Testis (tissue), 2 donors: ENCODE measurements at regions not wholly inside any gene's neighbourhood (a gene's known extent, or its start where the extent isn't known, plus 50 kb on each side); places are given as distances from the start of the nearest gene placed in this dataset.

Experiments used
- DNase-seq: peaks from one replicate; pipeline ENCODE4 v3.0.0-alpha.2; 2019
- H3K27ac ChIP-seq, 2 donors: fragments of 200-600 bp; sonication (generic); one replicate each; pipeline ENCODE4 v1.5.1; 2019
- H3K27me3 ChIP-seq: fragments of 200-600 bp; sonication (generic); one replicate; pipeline ENCODE4 v1.5.1; 2019
- H3K36me3 ChIP-seq: fragments of 200-600 bp; sonication (generic); one replicate; pipeline ENCODE4 v1.5.1; 2017; ENCODE audit warnings: low read depth; ENCODE audit errors: missing control alignments
- H3K4me1 ChIP-seq: fragments of 200-600 bp; sonication (generic); one replicate; pipeline ENCODE4 v1.5.1; 2019
- H3K4me3 ChIP-seq, 2 donors: fragments of 200-600 bp; sonication (generic); one replicate each; pipeline ENCODE4 v1.5.1; 2017 to 2019
- H3K9me3 ChIP-seq: fragments of 200-600 bp; sonication (generic); one replicate; pipeline ENCODE4 v1.5.1; 2017
- POLR2A ChIP-seq: fragments of 450-650 bp; IDR thresholded peaks from one replicate; pipeline ENCODE4 v1.6.1; 2017; ENCODE audit warnings: antibody characterized with exemption, mild to moderate bottlenecking, moderate library complexity
- WGBS, 2 donors: methylation state at CpG; one replicate each; pipeline ENCODE4 v1.1.5; 2018; 5-methylcytosine and 5-hydroxymethylcytosine counted together
- intact Hi-C: fragments of 100-400 bp; cut with DNase I; formaldehyde crosslinking; loops from one replicate; pipeline ENCODE4 v1.15.1; 2023; ENCODE audit warnings: low total_unique reads
- TF ChIP-seq, protein P1 (sequence below), 3 experiments: fragments of 450-650 bp in 2 of 3; fragments of 200-600 bp in 1 of 3; sonication (generic) in 1 of 3; IDR thresholded peaks; one replicate each; pipeline ENCODE4 v1.5.1; 2016 to 2019; ENCODE audit warnings: antibody characterized with exemption in 3 of 3, mild to moderate bottlenecking in 2 of 3, moderate library complexity in 1 of 3

- Histone ChIP-seq H3K27ac (no peak overlapping the region), H3K9me3 (no peaks in the 10 kb centered on the region), H3K4me3 (no peak overlapping the region), H3K27me3 (no peaks in the 10 kb centered on the region), H3K36me3 (no peaks in the 10 kb centered on the region), H3K4me1 (no peaks in the 10 kb centered on the region)
- WGBS, 2 donors = 69 to 82% methylated on average over 2 of the region's 2 CpGs
- TF ChIP-seq POLR2A = no peak
- TF ChIP-seq, protein P1, sequence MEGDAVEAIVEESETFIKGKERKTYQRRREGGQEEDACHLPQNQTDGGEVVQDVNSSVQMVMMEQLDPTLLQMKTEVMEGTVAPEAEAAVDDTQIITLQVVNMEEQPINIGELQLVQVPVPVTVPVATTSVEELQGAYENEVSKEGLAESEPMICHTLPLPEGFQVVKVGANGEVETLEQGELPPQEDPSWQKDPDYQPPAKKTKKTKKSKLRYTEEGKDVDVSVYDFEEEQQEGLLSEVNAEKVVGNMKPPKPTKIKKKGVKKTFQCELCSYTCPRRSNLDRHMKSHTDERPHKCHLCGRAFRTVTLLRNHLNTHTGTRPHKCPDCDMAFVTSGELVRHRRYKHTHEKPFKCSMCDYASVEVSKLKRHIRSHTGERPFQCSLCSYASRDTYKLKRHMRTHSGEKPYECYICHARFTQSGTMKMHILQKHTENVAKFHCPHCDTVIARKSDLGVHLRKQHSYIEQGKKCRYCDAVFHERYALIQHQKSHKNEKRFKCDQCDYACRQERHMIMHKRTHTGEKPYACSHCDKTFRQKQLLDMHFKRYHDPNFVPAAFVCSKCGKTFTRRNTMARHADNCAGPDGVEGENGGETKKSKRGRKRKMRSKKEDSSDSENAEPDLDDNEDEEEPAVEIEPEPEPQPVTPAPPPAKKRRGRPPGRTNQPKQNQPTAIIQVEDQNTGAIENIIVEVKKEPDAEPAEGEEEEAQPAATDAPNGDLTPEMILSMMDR (IDR thresholded peaks at IDR 0.05) = no peak
- no peak for DNase-seq
- intact Hi-C loops = no loop called here
Measured at GRCh38 chr1:238628110-238628509, 737.4 kb upstream of the ZP4 start.

GRCh38 chr1:238624776-238625175 is 734.1 kb upstream of the ZP4 start:
- 61 to 71% methylated on average over 4 of the region's 4 CpGs for WGBS, 2 donors
- no peak for TF ChIP-seq POLR2A
- H3K4me3 ChIP-seq = no peak overlapping the region
- H3K4me1 ChIP-seq = no peaks in the 10 kb centered on the region
- no peak overlapping the region for H3K27ac ChIP-seq
- intact Hi-C loops = no loop called here
- no peaks in the 10 kb centered on the region for H3K36me3 ChIP-seq
- no peak for DNase-seq
- H3K9me3 ChIP-seq = no peaks in the 10 kb centered on the region
- H3K27me3 ChIP-seq = no peaks in the 10 kb centered on the region

GRCh38 chr1:238621405-238621804 is 730.7 kb upstream of the ZP4 start:
- H3K4me1 ChIP-seq = no peaks in the 10 kb centered on the region
- WGBS, 2 donors = 78 to 88% methylated on average over 1 of the region's 1 CpG
- H3K27ac ChIP-seq = no peak overlapping the region
- no peak for DNase-seq
- intact Hi-C loops = no loop called here
- TF ChIP-seq, protein P1 (IDR thresholded peaks at IDR 0.05) = no peak
- no peak for TF ChIP-seq POLR2A
- no peaks in the 10 kb centered on the region for H3K27me3 ChIP-seq
- H3K9me3 ChIP-seq = no peaks in the 10 kb centered on the region
- no peaks in the 10 kb centered on the region for H3K36me3 ChIP-seq
- H3K4me3 ChIP-seq = no peak overlapping the region

GRCh38 chr1:238619652-238620051 is 728.9 kb upstream of the ZP4 start:
- H3K27ac ChIP-seq = no peak overlapping the region
- H3K36me3 ChIP-seq = no peaks in the 10 kb centered on the region
- no peak for DNase-seq
- no peak overlapping the region for H3K4me3 ChIP-seq
- TF ChIP-seq, protein P1 (IDR thresholded peaks at IDR 0.05) = no peak
- H3K27me3 ChIP-seq = no peaks in the 10 kb centered on the region
- intact Hi-C loops = no loop called here
- no peaks in the 10 kb centered on the region for H3K9me3 ChIP-seq
- H3K4me1 ChIP-seq = no peaks in the 10 kb centered on the region

DNA sequence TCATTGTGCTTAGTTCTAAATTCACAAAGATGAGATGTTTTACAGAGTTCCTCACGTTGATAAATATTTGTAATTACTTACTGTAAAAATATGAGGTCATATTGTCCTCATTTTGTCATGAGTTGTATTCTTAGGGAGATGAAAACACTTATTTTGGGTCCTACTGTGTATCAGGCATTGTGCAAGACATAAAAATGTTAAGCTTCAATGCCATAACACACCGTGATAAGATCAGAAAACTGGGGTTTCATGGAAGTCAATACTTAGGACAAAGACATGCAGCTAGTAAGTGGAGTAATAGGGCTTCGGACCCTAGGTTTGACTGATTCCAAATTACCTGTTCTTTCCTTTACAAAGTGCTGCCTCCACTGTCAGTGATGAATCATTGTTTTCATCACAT is 720.7 kb upstream of the ZP4 start:
- no peak for TF ChIP-seq POLR2A
- TF ChIP-seq, protein P1 (IDR thresholded peaks at IDR 0.05) = no peak
- Histone ChIP-seq H3K9me3 (no peaks in the 10 kb centered on the region), H3K27ac (no peak overlapping the region), H3K27me3 (no peaks in the 10 kb centered on the region), H3K4me3 (no peak overlapping the region), H3K4me1 (no peaks in the 10 kb centered on the region), H3K36me3 (no peaks in the 10 kb centered on the region)
- intact Hi-C loops = no loop called here
- DNase-seq = no peak
- whole genome bisulfite sequencing, 2 donors = 85% methylated on average over 3 of the region's 3 CpGs
